ENCODE measurements at regions not wholly inside any gene's neighbourhood (a gene's known extent, or its start where the extent isn't known, plus 50 kb on each side); places are given as distances from the start of the nearest gene placed in this dataset.

DNA sequence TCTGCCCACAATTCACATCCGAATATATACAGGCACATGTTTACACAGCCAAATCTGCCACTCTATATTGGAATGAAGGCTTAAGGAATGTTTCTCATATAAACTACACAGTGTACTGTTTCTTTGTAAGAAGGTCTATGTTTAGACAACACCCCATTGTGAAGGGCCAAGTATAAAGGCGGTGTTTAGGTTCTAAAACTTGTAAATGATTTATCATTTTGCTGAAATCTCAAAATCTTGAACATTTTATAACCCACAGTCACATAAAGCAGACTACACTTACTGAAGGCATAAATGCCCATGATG is 94.0 kb downstream of the ZNF608 start:
- TF ChIP-seq, protein P1, sequence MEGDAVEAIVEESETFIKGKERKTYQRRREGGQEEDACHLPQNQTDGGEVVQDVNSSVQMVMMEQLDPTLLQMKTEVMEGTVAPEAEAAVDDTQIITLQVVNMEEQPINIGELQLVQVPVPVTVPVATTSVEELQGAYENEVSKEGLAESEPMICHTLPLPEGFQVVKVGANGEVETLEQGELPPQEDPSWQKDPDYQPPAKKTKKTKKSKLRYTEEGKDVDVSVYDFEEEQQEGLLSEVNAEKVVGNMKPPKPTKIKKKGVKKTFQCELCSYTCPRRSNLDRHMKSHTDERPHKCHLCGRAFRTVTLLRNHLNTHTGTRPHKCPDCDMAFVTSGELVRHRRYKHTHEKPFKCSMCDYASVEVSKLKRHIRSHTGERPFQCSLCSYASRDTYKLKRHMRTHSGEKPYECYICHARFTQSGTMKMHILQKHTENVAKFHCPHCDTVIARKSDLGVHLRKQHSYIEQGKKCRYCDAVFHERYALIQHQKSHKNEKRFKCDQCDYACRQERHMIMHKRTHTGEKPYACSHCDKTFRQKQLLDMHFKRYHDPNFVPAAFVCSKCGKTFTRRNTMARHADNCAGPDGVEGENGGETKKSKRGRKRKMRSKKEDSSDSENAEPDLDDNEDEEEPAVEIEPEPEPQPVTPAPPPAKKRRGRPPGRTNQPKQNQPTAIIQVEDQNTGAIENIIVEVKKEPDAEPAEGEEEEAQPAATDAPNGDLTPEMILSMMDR (IDR thresholded peaks at IDR 0.05): no peak
- TF ChIP-seq EP300 (IDR thresholded peaks at IDR 0.05): no peak
- no peak for TF ChIP-seq POLR2A (IDR thresholded peaks at IDR 0.05)
